Activated T-cell treated with anti-CD3 and anti-CD28 coated beads for 4 hours (primary cell): ENCODE measurements at regions not wholly inside any gene's neighbourhood (a gene's known extent, or its start where the extent isn't known, plus 50 kb on each side); places are given as distances from the start of the nearest gene placed in this dataset.

Experiments
- DNase-seq: peaks from one replicate; pipeline ENCODE4 v3.0.0-alpha.2; 2020

- no peak for DNase-seq
Measured at GRCh38 chrX:20515841-20516461, 249.2 kb upstream of the RPS6KA3 start.

GRCh38 chrX:20514358-20514757 lies 247.6 kb upstream of the RPS6KA3 start:
- DNase-seq = no peak

GRCh38 chrX:20513185-20513584 lies 246.5 kb upstream of the RPS6KA3 start:
- DNase-seq = no peak

GRCh38 chrX:20511792-20512191 lies 245.1 kb upstream of the RPS6KA3 start:
- no peak for DNase-seq

GRCh38 chrX:20507901-20508620 lies 241.4 kb upstream of the RPS6KA3 start:
- DNase-seq = no peak

- no peak for DNase-seq
Measured at GRCh38 chrX:20506739-20507138, 240.0 kb upstream of the RPS6KA3 start.

GRCh38 chrX:20500949-20501348 lies 234.2 kb upstream of the RPS6KA3 start:
- no peak for DNase-seq

- DNase-seq = no peak
Measured at GRCh38 chrX:20500171-20500865, 233.6 kb upstream of the RPS6KA3 start.

GRCh38 chrX:20499763-20500162 lies 233.1 kb upstream of the RPS6KA3 start:
- DNase-seq = no peak

GRCh38 chrX:20498851-20499635 lies 232.3 kb upstream of the RPS6KA3 start:
- DNase-seq = no peak

- no peak for DNase-seq
Measured at GRCh38 chrX:20495575-20495974, 228.9 kb upstream of the RPS6KA3 start.

GRCh38 chrX:20488473-20488872 lies 221.8 kb upstream of the RPS6KA3 start:
- DNase-seq = no peak

GRCh38 chrX:20487227-20487626 lies 220.5 kb upstream of the RPS6KA3 start:
- no peak for DNase-seq

GRCh38 chrX:20481632-20482031 lies 214.9 kb upstream of the RPS6KA3 start:
- no peak for DNase-seq

GRCh38 chrX:20479896-20480295 lies 213.2 kb upstream of the RPS6KA3 start:
- no peak for DNase-seq

GRCh38 chrX:20479048-20479447 lies 212.3 kb upstream of the RPS6KA3 start:
- DNase-seq = no peak

GRCh38 chrX:20477836-20478524 lies 211.3 kb upstream of the RPS6KA3 start:
- DNase-seq = no peak

- no peak for DNase-seq
Measured at GRCh38 chrX:20477219-20477618, 210.5 kb upstream of the RPS6KA3 start.

GRCh38 chrX:20472620-20473258 lies 206.0 kb upstream of the RPS6KA3 start:
- DNase-seq = no peak

GRCh38 chrX:20472148-20472547 lies 205.4 kb upstream of the RPS6KA3 start:
- DNase-seq = no peak

GRCh38 chrX:20471483-20471882 lies 204.8 kb upstream of the RPS6KA3 start:
- DNase-seq = no peak
